HuH-7 (cell line): ENCODE measurements at regions not wholly inside any gene's neighbourhood (a gene's known extent, or its start where the extent isn't known, plus 50 kb on each side); places are given as distances from the start of the nearest gene placed in this dataset.
"Not testable (repeated sequence)": the region's sequence is repeated elsewhere in the genome, so short reads cannot be mapped to it uniquely, and the experiment has no call there.

Experiments
- DNase-seq: peaks from one replicate; pipeline ENCODE4 v3.0.0; 2011; ENCODE audit warnings: low spot score

GRCh38 chr4:189667386-189667785, 273.3 kb upstream of the FRG1 start:
- not testable (repeated sequence) for DNase-seq

DNA sequence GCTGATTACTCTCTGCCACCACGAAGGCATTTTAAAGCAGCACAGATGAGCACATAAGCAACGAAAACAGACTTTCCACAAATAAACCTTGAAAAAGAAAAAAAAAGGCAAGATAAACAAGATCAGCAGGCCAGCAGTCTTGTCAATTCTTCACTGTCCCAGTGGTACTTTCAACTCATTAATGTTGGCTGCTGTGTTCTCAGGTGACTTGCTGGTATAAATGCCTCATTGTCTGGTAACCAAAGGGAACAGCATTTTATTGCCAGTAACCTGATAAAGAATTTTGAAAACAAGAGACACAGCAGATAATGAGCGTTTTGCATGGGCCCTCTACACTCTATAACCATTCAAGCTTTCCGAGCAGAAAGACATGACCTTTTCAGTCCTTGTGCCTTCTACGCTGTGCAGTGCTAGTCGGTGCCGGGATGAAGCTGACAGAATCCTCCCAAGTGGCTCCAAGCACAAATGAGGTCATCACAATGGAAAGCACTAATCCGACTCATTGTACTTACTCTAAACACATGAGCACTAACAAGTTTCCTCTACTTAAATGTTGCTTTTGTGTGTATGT, 242.9 kb upstream of the FRG1 start:
- not testable (repeated sequence) for DNase-seq

DNA sequence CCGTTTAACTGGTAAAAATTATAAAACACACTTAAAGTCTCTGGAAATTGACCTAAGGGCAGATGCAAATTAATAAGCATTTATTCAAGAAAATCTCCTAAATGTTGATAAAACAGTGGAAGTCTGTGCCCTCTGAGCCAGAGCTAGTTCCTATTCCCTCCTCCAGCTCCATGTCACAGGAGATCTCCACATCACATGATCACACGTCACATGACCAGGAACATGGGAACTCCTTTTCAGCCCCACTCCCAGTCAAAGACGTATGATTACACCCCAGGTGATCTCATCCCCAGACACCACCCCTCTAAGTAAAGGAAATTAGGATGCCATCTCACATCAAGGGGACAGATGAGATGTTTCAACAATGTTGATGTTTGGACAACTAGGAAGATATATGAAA, 237.7 kb upstream of the FRG1 start:
- not testable (repeated sequence) for DNase-seq

DNA sequence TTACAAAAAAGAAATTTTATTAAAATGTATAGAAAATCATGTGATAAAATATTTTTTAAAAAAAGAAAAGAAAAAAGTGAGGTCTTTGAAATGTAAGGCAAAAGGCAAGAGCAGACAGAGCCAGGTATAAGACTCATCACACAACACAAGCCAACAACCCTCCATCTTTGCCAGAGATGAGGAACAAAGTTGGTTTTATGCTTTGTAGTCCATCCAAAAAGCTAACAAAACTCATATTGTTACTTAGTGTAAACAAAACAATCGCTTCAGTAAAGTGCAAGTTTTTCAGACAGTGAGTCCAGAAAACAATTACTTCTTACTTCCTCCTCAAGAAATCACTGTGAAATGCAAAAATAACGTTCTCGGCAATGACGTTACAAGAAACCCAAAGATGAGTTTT, 233.9 kb upstream of the FRG1 start:
- DNase-seq = not testable (repeated sequence)

DNA sequence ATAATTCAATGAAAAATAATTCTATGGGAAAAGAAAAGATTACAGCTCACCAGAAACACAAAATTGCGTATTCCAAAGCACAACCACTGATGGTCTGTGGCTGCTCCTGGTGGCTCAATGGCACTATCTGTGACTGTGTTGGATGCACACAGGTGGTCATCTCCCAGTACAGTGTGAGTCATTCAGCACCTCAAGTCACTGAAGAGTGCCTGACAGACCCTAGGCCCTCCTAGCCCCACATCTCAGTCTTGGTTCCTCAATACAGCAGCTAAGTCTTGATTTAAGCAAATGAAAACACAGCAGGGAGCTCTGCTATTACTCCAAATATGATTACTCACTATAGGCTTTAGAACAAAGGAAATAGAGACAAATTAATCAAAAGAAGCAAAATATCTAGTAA, 233.4 kb upstream of the FRG1 start:
- not testable (repeated sequence) for DNase-seq

GRCh38 chr4:189711956-189712355, 228.7 kb upstream of the FRG1 start:
- not testable (repeated sequence) for DNase-seq

GRCh38 chr4:189721016-189721993, 219.4 kb upstream of the FRG1 start:
- DNase-seq = not testable (repeated sequence)

DNA sequence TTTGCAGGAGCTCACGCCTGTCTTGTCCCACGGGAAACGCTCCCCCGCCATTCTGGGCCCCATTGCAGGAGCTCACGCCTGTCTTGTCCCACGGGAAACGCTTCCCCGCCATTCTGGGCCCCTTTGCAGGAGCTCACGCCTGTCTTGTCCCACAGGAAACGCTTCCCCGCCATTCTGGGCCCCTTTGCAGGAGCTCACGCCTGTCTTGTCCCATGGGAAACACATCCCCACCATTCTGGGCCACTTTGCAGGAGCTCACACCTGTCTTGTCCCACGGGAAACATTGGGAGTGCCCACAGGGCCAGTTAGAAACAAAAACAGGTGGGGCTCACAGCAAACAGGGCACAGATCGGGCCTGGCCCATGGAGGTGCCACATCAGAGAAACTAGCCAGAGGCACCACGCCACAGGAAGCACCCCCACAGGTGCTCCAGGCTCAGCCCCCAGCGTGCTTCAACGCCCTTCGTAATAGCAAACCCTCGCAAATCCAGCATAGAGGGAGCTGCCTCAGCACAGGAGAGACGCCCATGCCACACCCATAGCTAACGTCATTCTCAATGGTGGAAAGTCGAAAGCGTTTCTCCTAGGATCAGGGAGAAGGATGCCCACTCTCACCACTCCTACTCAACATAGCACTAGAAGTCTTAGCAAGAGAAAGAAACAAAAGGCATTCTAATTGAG, 218.2 kb upstream of the FRG1 start:
- not testable (repeated sequence) for DNase-seq

DNA sequence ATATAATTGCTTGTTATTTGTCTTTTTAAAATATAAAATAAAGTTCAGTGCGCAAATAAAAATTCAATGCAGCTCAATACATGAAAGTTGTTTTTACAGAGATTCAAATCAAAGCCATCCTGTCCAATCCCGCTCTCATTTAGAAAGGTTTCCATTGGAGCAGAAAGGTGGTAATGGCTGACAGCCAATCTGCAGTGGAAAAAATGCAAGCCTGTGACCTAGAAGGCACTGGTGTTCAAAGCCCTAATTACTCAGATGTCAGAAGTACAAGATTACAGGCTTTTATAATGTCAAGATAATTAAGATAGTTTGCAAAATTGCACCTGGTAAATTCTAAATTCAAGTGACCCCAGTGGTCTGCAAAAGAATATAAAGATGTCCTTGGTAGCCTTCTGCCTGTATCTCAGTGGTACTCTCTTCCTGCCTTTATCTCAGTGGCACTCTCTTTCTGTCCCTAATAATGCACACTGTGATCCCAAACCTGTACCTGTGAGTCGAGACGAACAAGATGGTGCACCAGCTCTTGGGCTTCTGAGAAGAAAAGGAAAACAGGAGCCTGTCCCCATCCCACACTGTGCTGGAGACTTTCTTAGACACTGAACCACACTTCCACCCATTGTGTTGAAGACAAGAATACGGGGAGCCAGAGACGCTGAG, 212.6 kb upstream of the FRG1 start:
- not testable (repeated sequence) for DNase-seq

- DNase-seq = not testable (repeated sequence)
Measured at GRCh38 chr4:189731989-189732388, 208.7 kb upstream of the FRG1 start.

DNA sequence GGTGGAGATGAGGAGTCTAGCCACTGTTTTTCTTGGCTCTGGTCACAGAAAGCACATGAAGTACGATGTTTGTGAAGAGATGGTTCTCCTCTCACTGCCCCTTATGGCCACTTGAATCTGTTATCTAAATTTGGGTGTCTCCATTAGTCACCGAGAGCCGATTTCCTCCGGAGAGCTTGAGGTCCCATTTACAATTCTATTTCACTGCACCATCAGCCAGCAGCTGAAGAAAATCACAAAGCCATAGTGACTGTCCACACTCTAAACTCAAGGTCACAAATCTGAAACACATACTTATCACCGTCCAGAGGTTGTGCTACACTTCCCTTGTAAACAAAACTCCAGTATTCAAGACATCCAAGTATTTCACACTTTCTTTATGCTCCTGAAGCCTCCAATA, 207.2 kb upstream of the FRG1 start:
- DNase-seq = not testable (repeated sequence)

GRCh38 chr4:189734648-189735267, 205.9 kb upstream of the FRG1 start:
- DNase-seq = not testable (repeated sequence)

DNA sequence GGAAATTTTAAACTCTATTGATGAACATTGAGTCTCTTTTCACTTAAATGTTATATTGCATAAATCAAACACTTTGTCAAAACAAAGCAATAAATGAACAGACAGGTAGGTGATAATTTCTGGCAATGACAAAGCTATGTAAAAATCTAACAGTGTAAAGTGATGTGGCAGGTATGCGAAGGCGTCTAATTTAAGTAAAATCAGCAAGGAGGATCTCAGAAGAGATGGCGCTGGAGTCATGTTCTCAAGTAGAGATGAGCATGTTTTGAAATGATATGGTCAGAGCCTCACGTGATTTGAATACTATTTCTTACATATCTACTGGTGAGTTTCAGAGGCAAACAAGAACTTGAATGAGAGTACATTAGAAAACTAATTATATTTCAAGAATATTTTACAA, 204.0 kb upstream of the FRG1 start:
- not testable (repeated sequence) for DNase-seq

- DNase-seq = not testable (repeated sequence)
Measured at GRCh38 chr4:189740118-189740517, 200.6 kb upstream of the FRG1 start.

DNA sequence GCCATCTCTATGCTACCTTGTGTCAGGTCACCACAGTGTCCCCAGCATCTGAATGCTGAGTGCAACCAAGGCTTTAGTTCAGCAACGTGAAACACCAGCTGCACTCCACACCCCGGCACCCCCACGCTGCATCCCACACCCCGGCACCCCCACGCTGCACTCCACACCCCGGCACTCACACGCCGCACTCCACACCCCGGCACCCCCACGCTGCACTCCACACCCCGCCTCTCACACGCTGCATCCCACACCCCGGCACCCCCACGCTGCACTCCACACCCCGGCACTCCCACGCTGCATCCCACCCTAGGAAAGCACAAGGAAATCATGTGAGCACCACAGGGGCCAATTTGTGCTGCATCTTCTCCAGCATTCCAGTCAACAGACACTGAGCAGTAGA, 199.8 kb upstream of the FRG1 start:
- no peak for DNase-seq

DNA sequence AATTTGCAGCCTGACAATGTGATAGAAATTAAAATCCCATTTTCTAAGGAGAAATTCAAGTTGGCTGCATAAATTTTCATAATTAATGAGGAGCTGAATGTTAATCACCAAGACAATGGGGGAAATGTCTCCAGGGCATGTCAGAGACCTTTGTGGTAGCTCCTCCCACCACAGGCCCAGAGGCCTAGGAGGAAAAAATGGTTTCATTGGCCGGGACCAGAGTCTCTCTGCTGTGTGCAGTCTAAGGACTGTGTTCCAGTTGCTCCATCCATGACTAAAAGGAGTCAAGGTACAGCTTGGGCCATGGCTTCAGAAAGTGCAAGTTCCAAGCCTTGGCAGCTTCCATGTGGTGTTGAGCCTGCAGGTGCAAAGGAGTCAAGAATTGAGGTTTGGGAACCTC, 187.6 kb upstream of the FRG1 start:
- DNase-seq = not testable (repeated sequence)

- no peak for DNase-seq
Measured at GRCh38 chr4:189763583-189763982, 177.1 kb upstream of the FRG1 start.

- no peak for DNase-seq
Measured at GRCh38 chr4:189765301-189765700, 175.4 kb upstream of the FRG1 start.

- no peak for DNase-seq
Measured at GRCh38 chr4:189765736-189766135, 174.9 kb upstream of the FRG1 start.

DNA sequence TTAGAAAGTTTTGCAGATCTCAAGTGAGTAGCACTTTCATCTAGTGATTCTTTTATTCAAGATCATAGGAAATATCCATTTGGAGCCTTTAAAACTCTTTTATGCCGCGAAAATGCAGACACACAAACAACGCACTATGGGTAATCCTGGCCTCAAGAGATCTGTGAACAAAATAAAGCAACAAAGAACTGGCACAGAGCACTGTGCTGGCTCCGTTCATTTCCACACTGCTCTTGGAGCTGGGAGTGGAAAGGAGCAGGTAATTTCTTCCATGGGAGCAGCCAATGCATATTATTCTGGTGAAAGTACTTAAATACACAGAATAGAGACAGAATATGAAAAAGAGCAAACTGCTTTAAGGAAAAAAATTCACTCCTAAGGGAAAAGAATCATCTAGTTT, 172.7 kb upstream of the FRG1 start:
- DNase-seq = no peak

DNA sequence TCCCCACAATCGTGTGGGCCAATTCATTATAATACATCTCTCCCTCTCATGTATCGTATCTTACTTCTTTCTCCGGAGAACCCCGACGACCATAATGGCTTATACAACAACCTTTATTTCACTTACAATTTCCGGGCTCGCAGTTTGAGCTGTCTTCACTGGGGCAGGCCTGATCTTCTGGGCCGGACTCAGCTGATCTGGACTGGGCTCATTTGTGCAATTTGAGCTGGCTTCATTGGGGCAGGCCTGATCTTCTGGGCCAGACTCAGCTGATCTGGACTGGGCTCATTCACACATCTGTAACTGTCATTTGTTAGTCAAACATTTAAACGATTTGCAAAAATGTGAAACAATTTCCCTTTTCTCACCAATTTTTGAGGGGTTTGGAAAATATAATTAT, 171.5 kb upstream of the FRG1 start:
- DNase-seq = no peak
